Endothelial cell of umbilical vein (primary cell): ENCODE measurements at regions not wholly inside any gene's neighbourhood (a gene's known extent, or its start where the extent isn't known, plus 50 kb on each side); places are given as distances from the start of the nearest gene placed in this dataset.

Source experiments
- BruUV-seq: library from RNA; stranded (reverse); fragments of 400-500 nt; replicated peaks from 2 replicates; lab custom pipeline; 2021; lab: Mats Ljungman, UMichigan
- CTCF ChIA-PET: fragments of 300-600, 350-600 bp; sonication (Branson Sonifier 250); formaldehyde crosslinking; loops from one replicate; lab custom pipeline; 2021; ENCODE audit warnings: antibody characterized with exemption, inconsistent platforms; lab: Charles Lee
- POLR2A ChIA-PET: fragments of 300-600, 350-600 bp; sonication (Branson Sonifier 250); formaldehyde crosslinking; loops from one replicate; lab custom pipeline; 2021; ENCODE audit warnings: antibody characterized with exemption, inconsistent platforms; lab: Charles Lee
- DNase-seq: peaks from one replicate; pipeline ENCODE4 v3.0.0-alpha.2; 2011; ENCODE audit warnings: low read depth, low spot score
- FAIRE-seq: peaks from 2 replicates; lab custom pipeline; 2011; peaks lifted over from hg19 to GRCh38; lab: Jason Lieb, UNC
- H2AFZ ChIP-seq: 2 replicates; pipeline ENCODE4 v1.6.0; 2012; ENCODE audit warnings: low read depth, low read length, control low read depth, inconsistent platforms
- H3K27ac ChIP-seq: 2 replicates; pipeline ENCODE4 v1.5.1; 2011; ENCODE audit warnings: low read depth, mild to moderate bottlenecking, control low read depth, low read length, moderate library complexity; ENCODE audit not compliant: insufficient read depth
- H3K27me3 ChIP-seq, 2 experiments: 2 replicates each; pipeline versions ENCODE4 v1.6.0 to v1.6.1; 2011; ENCODE audit warnings: low read length in 2 of 2, mixed read lengths in 1 of 2; ENCODE audit not compliant: control insufficient read depth in 2 of 2, insufficient read depth in 2 of 2
- H3K36me3 ChIP-seq, 2 experiments: 2 replicates in 1 of 2; 3 replicates in 1 of 2; pipeline ENCODE4 v1.5.1; 2011; ENCODE audit warnings: low read length in 2 of 2, mild to moderate bottlenecking in 1 of 2, moderate library complexity in 1 of 2; ENCODE audit not compliant: control insufficient read depth in 2 of 2, insufficient read depth in 2 of 2; ENCODE audit errors: extremely low read depth in 1 of 2
- H3K4me1 ChIP-seq: 3 replicates; pipeline ENCODE4 v1.5.1; 2011; ENCODE audit warnings: mild to moderate bottlenecking, low read length; ENCODE audit not compliant: control insufficient read depth, insufficient read depth; ENCODE audit errors: extremely low read depth
- H3K4me2 ChIP-seq: 2 replicates; pipeline ENCODE4 v1.6.1; 2011; ENCODE audit warnings: low read length, control low read depth, mixed read lengths; ENCODE audit not compliant: insufficient read depth
- H3K4me3 ChIP-seq, 3 experiments: fragments of 200-600 bp in 1 of 3; sonication (generic), shearing (Covaris generic) in 1 of 3; replicated peaks in 1 of 3; 2 replicates each; pipeline ENCODE4 v1.5.1; 2011 to 2016; ENCODE audit warnings: control low read depth in 3 of 3, low read length in 3 of 3, mild to moderate bottlenecking in 2 of 3, inconsistent platforms in 1 of 3, low read depth in 1 of 3, moderate library complexity in 1 of 3; ENCODE audit not compliant: insufficient read depth in 1 of 3
- H3K79me2 ChIP-seq: 2 replicates; pipeline ENCODE4 v1.6.0; 2012; ENCODE audit warnings: low read length, inconsistent platforms; ENCODE audit not compliant: control insufficient read depth, insufficient read depth
- H3K9ac ChIP-seq: replicated peaks from 2 replicates; pipeline ENCODE3; 2011; ENCODE audit warnings: low read length, control low read depth; ENCODE audit not compliant: insufficient read depth; ENCODE audit errors: extremely low read depth
- H3K9me1 ChIP-seq: replicated peaks from 3 replicates; pipeline ENCODE4 v1.6.0; 2011; ENCODE audit warnings: mild to moderate bottlenecking, low read length; ENCODE audit not compliant: control insufficient read depth, insufficient read depth; ENCODE audit errors: extremely low read depth
- H3K9me3 ChIP-seq: replicated peaks from 2 replicates; pipeline ENCODE4 v1.5.1; 2012; ENCODE audit warnings: low read length, inconsistent platforms; ENCODE audit not compliant: control insufficient read depth, insufficient read depth
- H4K20me1 ChIP-seq: replicated peaks from 2 replicates; pipeline ENCODE3; 2011; ENCODE audit warnings: mild to moderate bottlenecking, low read length; ENCODE audit not compliant: control insufficient read depth, insufficient read depth; ENCODE audit errors: extremely low read depth
- CTCF ChIP-seq, 2 donors: IDR thresholded peaks; 1 replicate in 1 of 2; 2 replicates in 1 of 2; pipeline ENCODE4 v1.5.1; 2011; ENCODE audit warnings: low read length in 2 of 2, mild to moderate bottlenecking in 2 of 2, moderate library complexity in 2 of 2, control low read depth in 1 of 2, inconsistent platforms in 1 of 2, low read depth in 1 of 2; ENCODE audit not compliant: insufficient read depth in 1 of 2; ENCODE audit errors: extremely low read depth in 1 of 2
- EZH2 ChIP-seq: IDR thresholded peaks from 2 replicates; pipeline ENCODE4 v1.6.1; 2012; ENCODE audit warnings: borderline replicate concordance, low read depth, mild to moderate bottlenecking, moderate library complexity, low read length, inconsistent platforms; ENCODE audit not compliant: severe bottlenecking
- FOS ChIP-seq: IDR thresholded peaks from 2 replicates; pipeline ENCODE4 v1.6.1; 2011; ENCODE audit warnings: mild to moderate bottlenecking, low read length, moderate library complexity, borderline replicate concordance; ENCODE audit not compliant: insufficient read depth
- GATA2 ChIP-seq: IDR thresholded peaks from 2 replicates; pipeline ENCODE4 v1.7.0; 2011; ENCODE audit warnings: low read depth, mild to moderate bottlenecking, moderate library complexity, mixed read lengths, low read length; ENCODE audit not compliant: insufficient read length, insufficient read depth
- JUN ChIP-seq: IDR thresholded peaks from 2 replicates; pipeline ENCODE4 v1.6.1; 2011; ENCODE audit warnings: borderline replicate concordance, low read depth; ENCODE audit not compliant: insufficient read length, insufficient read depth
- MAX ChIP-seq: IDR thresholded peaks from 2 replicates; pipeline ENCODE4 v1.6.1; 2011; ENCODE audit not compliant: insufficient read depth, insufficient read length
- MYC ChIP-seq: IDR thresholded peaks from one replicate; pipeline ENCODE4 v1.6.1; 2011; ENCODE audit warnings: mild to moderate bottlenecking, low read depth, low read length
- POLR2A ChIP-seq: IDR thresholded peaks from 2 replicates; pipeline ENCODE4 v1.6.1; 2012; ENCODE audit warnings: low read depth, mild to moderate bottlenecking, control low read depth, low read length
- POLR2AphosphoS5 ChIP-seq: IDR thresholded peaks from 2 replicates; pipeline ENCODE4 v1.6.1; 2012; ENCODE audit warnings: low read depth, mild to moderate bottlenecking, control low read depth, low read length, moderate library complexity; ENCODE audit not compliant: insufficient read depth
- dilution Hi-C: fragments of 300-500 bp; cut with MboI; formaldehyde crosslinking; loops from one replicate; pipeline ENCODE4 v1.15.0; 2019; ENCODE audit warnings: low sequenced_read_pairs; ENCODE audit not compliant: extremely low pct_ligation_motif_present
- intact Hi-C: fragments of 100-400 bp; cut with micrococcal nuclease; formaldehyde crosslinking; loops from one replicate; pipeline ENCODE4 v1.10.0; 2022

- POLR2A ChIA-PET = no interaction called here
- CTCF ChIA-PET = no interaction called here
- intact Hi-C loops = no loop called here
- DNase-seq (no peak), FAIRE-seq (no peak)
- Histone ChIP-seq H3K27me3 (no peaks in the 10 kb centered on the region), H3K27ac (no peak overlapping the region), H2AFZ (no peak overlapping the region), H3K9ac (no peak overlapping the region), H3K4me3 (no peak overlapping the region), H3K36me3 (no peaks in the 10 kb centered on the region), H4K20me1 (no peaks in the 10 kb centered on the region), H3K9me1 (no peaks in the 10 kb centered on the region), H3K9me3 (no peaks in the 10 kb centered on the region), H3K4me1 (no peaks in the 10 kb centered on the region), H3K79me2 (no peaks in the 10 kb centered on the region), H3K4me2 (no peak overlapping the region)
- BruUV-seq = no TSS peak
- no peak for TF ChIP-seq CTCF (IDR thresholded peaks at IDR 0.05; ENCODE audit: extremely low read depth in 1 of 2, insufficient read depth in 1 of 2, low read depth in 1 of 2, low read length in 2 of 2)
- TF ChIP-seq EZH2 = no peak
- no peak for TF ChIP-seq POLR2A
- TF ChIP-seq GATA2 = no peak
- TF ChIP-seq MYC = no peak
- no peak for TF ChIP-seq POLR2AphosphoS5
- no peak for TF ChIP-seq FOS
- TF ChIP-seq JUN = no peak
- TF ChIP-seq MAX = no peak
- dilution Hi-C loops = no loop called here
Measured at GRCh38 chr1:5640845-5641244, 351.4 kb downstream of the NPHP4 start.
